PC-9 (cell line): ENCODE measurements at regions not wholly inside any gene's neighbourhood (a gene's known extent, or its start where the extent isn't known, plus 50 kb on each side); places are given as distances from the start of the nearest gene placed in this dataset.

Experiments
- EZH2 ChIP-seq: fragments of 200-600 bp; sonication (generic); IDR thresholded peaks from 2 replicates; pipeline ENCODE4 v1.8.0; 2017; ENCODE audit warnings: antibody characterized with exemption, low read depth
- TF ChIP-seq, protein P1 (sequence below): fragments of 200-600 bp; sonication (generic); conservative IDR thresholded peaks from 2 replicates; pipeline ENCODE4 v1.6.1; 2017; ENCODE audit warnings: mixed run types, antibody characterized with exemption, mild to moderate bottlenecking, moderate library complexity

DNA sequence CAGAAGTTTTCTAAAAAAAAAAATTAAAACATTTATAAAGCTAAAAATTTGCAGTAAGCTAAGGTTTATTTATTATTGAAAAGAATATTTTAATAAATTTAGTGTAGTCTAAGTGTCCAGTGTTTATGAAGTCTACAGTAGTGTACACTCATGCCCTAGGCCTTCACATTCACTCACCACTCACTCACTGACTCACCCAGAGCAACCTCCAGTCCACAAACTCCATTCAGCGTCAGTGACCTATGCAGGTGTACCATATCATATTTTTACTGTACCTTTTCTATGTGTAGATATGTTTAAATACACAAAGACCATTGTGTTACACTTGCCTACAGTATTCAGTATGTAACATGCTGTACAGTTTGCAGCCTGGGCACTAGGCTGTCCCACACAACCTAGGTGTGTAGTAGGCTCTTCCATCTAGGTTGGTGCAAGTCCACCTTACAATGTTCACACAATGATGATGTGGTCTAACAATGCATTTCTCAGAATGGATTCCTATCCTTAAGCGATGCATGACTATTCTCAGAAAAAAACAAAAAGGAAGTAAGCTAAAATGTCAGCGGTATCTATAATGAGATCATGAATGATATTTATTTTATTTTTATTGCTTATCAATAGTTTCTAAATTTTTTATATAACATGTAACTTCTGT lies 336.7 kb downstream of the AGTPBP1 start:
- TF ChIP-seq, protein P1, sequence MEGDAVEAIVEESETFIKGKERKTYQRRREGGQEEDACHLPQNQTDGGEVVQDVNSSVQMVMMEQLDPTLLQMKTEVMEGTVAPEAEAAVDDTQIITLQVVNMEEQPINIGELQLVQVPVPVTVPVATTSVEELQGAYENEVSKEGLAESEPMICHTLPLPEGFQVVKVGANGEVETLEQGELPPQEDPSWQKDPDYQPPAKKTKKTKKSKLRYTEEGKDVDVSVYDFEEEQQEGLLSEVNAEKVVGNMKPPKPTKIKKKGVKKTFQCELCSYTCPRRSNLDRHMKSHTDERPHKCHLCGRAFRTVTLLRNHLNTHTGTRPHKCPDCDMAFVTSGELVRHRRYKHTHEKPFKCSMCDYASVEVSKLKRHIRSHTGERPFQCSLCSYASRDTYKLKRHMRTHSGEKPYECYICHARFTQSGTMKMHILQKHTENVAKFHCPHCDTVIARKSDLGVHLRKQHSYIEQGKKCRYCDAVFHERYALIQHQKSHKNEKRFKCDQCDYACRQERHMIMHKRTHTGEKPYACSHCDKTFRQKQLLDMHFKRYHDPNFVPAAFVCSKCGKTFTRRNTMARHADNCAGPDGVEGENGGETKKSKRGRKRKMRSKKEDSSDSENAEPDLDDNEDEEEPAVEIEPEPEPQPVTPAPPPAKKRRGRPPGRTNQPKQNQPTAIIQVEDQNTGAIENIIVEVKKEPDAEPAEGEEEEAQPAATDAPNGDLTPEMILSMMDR = no peak
- TF ChIP-seq EZH2 = no peak
